ENCODE measurements at regions not wholly inside any gene's neighbourhood (a gene's known extent, or its start where the extent isn't known, plus 50 kb on each side); places are given as distances from the start of the nearest gene placed in this dataset.

DNA sequence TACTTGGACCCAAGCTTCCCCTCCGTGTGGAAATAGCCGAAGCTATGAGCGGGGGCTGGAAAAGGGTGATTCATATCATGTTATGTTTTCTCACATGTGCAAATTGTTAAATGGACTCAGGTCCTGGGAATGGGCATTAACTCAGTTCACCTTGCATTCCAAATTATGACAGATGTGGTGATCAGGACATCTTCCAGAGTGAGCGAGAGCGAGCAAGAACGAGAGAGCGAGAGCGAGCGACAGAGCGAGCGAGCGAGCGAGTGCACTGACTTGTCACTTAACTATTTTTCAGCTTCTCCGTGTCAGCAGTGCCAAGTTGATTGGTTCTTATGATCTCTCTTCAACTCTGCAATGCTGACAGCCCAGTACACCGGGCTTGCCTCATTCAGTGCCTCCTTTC lies 437.4 kb upstream of the NRSN1 start:
- CTCF ChIA-PET, result no interaction called here
- TF ChIP-seq CTCF (IDR thresholded peaks at IDR 0.05; ENCODE audit: insufficient read depth, low read length, missing control alignments), result no peak
- DNase-seq (ENCODE audit: low read depth, low spot score), result no peak
- POLR2A ChIA-PET, result no interaction called here
- no peak overlapping the region for H3K4me3 ChIP-seq (ENCODE audit: low read depth, low read length)

DNA sequence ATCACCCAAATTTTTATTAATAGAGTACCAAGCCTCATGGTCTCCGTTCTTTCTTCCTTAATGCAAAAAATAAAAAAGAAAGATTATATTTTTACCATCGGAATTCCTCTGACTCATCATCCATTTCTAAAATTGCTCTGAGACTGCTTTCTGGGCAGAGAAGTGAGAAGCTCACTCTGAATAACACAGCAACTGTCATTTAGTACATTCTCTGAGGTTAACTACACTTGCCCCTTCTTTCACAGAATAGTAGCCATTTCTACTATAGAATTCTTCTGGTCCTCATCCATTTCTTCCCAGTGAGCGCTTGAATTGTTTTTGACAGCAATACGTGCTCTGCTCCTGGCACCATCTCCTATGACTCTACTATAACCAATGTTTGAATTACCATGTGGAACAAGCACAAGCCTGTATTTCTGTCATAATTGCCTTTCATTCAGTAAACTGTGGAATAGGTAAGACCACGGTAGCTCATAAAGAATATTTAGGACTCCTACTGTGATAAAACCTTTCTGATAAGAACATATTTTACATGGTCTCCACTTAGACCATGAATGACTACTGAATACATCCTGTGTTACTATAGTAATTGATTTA lies 435.5 kb upstream of the NRSN1 start:
- CTCF ChIA-PET, result no interaction called here
- POLR2A ChIA-PET, result no interaction called here
- no peak for TF ChIP-seq CTCF (IDR thresholded peaks at IDR 0.05; ENCODE audit: insufficient read depth, low read length, missing control alignments)
- no peak for DNase-seq (ENCODE audit: low read depth, low spot score)
- H3K4me3 ChIP-seq (ENCODE audit: low read depth, low read length), result no peak overlapping the region

DNA sequence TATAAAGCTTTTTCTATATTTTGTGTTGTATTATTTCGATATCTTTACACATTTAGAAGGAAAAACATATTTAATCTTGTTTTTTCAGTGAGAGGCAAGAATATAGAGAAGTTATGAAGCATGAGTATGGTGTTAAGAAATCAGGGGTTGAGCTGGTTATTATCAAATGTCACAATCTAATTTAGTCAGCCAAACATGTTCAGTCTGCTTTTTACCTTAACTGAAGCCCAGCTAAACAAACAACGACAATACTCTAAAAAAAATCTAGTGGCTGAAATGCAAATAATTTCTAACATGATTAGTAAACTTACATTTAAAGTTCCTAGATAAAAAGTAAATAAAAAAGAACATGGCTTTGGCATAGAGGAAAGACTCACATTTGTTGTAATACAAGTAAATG lies 433.8 kb upstream of the NRSN1 start:
- H3K4me3 ChIP-seq (ENCODE audit: low read depth, low read length), result no peak overlapping the region
- DNase-seq (ENCODE audit: low read depth, low spot score), result no peak
- POLR2A ChIA-PET, result no interaction called here
- CTCF ChIA-PET, result no interaction called here
- TF ChIP-seq CTCF (IDR thresholded peaks at IDR 0.05; ENCODE audit: insufficient read depth, low read length, missing control alignments), result no peak

GRCh38 chr6:23696992-23697391 lies 429.0 kb upstream of the NRSN1 start:
- POLR2A ChIA-PET, result no interaction called here
- no peak for TF ChIP-seq CTCF (IDR thresholded peaks at IDR 0.05; ENCODE audit: insufficient read depth, low read length, missing control alignments)
- CTCF ChIA-PET, result no interaction called here
- DNase-seq (ENCODE audit: low read depth, low spot score), result no peak
- H3K4me3 ChIP-seq (ENCODE audit: low read depth, low read length), result no peak overlapping the region

DNA sequence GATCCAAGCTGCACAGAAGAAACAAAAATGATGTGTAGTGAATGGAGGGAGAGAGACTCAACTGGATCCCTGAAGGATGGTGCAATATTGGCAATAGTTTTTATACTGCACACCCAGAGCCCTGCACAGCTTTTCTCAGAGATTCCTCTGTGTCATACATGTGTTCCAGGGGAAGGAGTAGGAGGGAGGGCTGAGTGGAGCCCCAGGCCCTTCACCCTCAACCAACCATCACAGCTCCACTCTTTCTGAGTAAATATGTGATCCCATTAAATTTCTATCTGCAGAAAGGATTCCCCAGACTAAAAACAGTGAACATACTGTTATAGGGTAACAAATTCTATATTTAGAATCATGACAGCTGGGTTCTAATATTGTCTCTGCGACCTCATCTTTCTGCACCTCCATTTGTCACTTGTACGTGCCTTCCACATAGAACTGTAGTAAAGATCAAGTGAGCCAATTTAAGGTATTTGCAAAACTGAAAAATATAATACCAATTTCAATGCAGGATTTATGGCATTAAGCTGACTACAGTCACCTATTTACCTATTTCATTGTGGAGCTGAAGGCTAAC lies 421.4 kb upstream of the NRSN1 start:
- ChIA-PET CTCF (no interaction called here), POLR2A (no interaction called here)
- no peak for TF ChIP-seq CTCF (IDR thresholded peaks at IDR 0.05; ENCODE audit: insufficient read depth, low read length, missing control alignments)
- H3K4me3 ChIP-seq (ENCODE audit: low read depth, low read length), result no peak overlapping the region
- no peak for DNase-seq (ENCODE audit: low read depth, low spot score)

DNA sequence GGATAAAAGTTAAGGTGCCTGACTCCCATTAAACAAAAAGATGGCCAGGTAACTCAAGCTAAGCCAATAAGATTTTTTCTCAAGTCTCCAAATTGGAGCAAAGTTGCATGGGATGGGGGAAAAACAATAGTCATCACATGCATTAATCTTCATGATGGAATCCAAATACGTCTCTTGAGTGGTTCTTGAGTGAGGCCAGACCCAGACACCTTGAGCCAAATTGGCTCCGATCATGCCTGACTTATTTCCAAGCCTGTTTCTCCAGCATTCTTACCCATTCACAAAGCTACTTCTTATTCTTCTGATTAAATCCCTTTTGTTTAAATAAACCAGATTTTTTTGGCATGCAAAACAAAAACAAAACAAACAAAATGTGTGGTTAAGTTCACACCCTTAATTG lies 420.3 kb upstream of the NRSN1 start:
- no peak for TF ChIP-seq CTCF (IDR thresholded peaks at IDR 0.05; ENCODE audit: insufficient read depth, low read length, missing control alignments)
- POLR2A ChIA-PET, result no interaction called here
- CTCF ChIA-PET, result no interaction called here
- no peak for DNase-seq (ENCODE audit: low read depth, low spot score)
- H3K4me3 ChIP-seq (ENCODE audit: low read depth, low read length), result no peak overlapping the region
